Spleen (tissue), 7 donors: ENCODE measurements at regions not wholly inside any gene's neighbourhood (a gene's known extent, or its start where the extent isn't known, plus 50 kb on each side); places are given as distances from the start of the nearest gene placed in this dataset.

Source experiments
- POLR2A ChIP-seq, 3 donors: fragments of 450-650 bp; IDR thresholded peaks; one replicate each; pipeline ENCODE4 v1.5.1; 2017; ENCODE audit warnings: antibody characterized with exemption in 3 of 3, mild to moderate bottlenecking in 1 of 3
- TF ChIP-seq, protein P1 (sequence below), 11 experiments: fragments of 200-600 bp in 7 of 11; fragments of 450-650 bp in 4 of 11; sonication (generic) in 4 of 11; IDR thresholded peaks in 8 of 11; conservative IDR thresholded peaks in 3 of 11; 1 replicate in 7 of 11; 2 replicates in 4 of 11; pipeline versions ENCODE4 v1.4.0 to v1.8.0; 2016 to 2021; ENCODE audit warnings: antibody characterized with exemption in 11 of 11, inconsistent platforms in 4 of 11, mild to moderate bottlenecking in 1 of 11
- donor health status: DM: no; HTN: no; CAD: no; lungs with moderate emphysema.
- donor health status: DM: no; HTN: no; CAD: no.
- donor health status: DM: no; HTN: no; CAD: no.

DNA sequence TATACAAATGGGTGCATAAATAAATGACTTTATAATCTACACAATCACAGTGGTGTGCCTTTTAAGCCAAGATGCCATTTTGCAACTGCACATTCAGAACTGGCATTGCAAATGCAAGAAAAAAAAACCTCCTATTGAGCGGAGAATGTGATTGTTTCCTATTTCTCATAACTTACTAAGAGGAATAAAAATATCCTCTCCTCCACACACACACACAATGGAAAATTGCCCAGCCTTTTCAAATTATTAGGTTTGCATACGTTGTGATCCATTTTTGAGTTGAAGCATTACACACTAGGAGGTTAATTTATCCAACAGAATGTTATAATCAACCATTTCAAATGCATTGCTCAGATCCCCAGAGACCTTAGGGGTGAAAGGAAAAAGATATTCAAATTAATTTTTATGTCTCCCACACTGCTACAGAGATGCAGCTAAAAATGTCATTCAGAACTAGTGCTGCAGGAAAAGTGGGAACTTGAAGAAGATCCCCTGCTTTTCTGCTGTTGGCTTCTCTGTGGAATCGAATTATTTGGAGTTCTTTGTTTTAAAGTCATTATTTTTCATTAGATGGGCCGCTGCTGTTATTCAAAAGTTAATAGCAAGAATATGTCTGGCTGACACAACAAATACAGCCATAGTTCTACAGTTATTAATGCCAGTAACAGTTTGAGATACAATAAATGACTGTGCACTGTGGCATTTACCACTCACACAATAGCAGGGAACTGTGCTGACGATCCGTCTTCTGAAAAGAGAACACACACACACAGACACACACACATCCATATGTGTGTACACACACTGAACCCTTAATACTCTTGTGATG is 299.9 kb upstream of the ANO5 start:
- TF ChIP-seq, protein P1, sequence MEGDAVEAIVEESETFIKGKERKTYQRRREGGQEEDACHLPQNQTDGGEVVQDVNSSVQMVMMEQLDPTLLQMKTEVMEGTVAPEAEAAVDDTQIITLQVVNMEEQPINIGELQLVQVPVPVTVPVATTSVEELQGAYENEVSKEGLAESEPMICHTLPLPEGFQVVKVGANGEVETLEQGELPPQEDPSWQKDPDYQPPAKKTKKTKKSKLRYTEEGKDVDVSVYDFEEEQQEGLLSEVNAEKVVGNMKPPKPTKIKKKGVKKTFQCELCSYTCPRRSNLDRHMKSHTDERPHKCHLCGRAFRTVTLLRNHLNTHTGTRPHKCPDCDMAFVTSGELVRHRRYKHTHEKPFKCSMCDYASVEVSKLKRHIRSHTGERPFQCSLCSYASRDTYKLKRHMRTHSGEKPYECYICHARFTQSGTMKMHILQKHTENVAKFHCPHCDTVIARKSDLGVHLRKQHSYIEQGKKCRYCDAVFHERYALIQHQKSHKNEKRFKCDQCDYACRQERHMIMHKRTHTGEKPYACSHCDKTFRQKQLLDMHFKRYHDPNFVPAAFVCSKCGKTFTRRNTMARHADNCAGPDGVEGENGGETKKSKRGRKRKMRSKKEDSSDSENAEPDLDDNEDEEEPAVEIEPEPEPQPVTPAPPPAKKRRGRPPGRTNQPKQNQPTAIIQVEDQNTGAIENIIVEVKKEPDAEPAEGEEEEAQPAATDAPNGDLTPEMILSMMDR (IDR thresholded peaks at IDR 0.05 in 8 of 11, conservative IDR thresholded peaks at IDR 0.05 in 3 of 11): no peak
- TF ChIP-seq POLR2A (IDR thresholded peaks at IDR 0.05): no peak
